Breast epithelium (tissue), 4 donors: ENCODE measurements at regions not wholly inside any gene's neighbourhood (a gene's known extent, or its start where the extent isn't known, plus 50 kb on each side); places are given as distances from the start of the nearest gene placed in this dataset.

Experiments used
- DNase-seq, 2 donors: peaks; one replicate each; pipeline ENCODE4 v3.0.0-alpha.2; 2019; ENCODE audit warnings: low spot score in 2 of 2
- H3K27ac ChIP-seq, 2 donors: fragments of 200-600 bp; sonication (generic) in 1 of 2; one replicate each; pipeline ENCODE4 v1.5.1; 2016 to 2019; ENCODE audit warnings: mild to moderate bottlenecking in 1 of 2
- H3K27me3 ChIP-seq, 2 donors: fragments of 200-600 bp; sonication (generic) in 1 of 2; one replicate each; pipeline versions ENCODE4 v1.5.1 to v1.6.0; 2017 to 2019; ENCODE audit warnings: control low read depth in 1 of 2, mild to moderate bottlenecking in 1 of 2
- H3K36me3 ChIP-seq: fragments of 200-600 bp; one replicate; pipeline ENCODE4 v1.5.1; 2019
- H3K4me1 ChIP-seq, 2 donors: fragments of 200-600 bp; sonication (generic); one replicate each; pipeline ENCODE4 v1.5.1; 2016 to 2019; ENCODE audit warnings: control low read depth in 1 of 2
- H3K4me3 ChIP-seq, 3 donors: fragments of 200-600 bp; sonication (generic); 1 replicate in 2 of 3; 2 replicates in 1 of 3; pipeline ENCODE4 v1.5.1; 2016 to 2019; ENCODE audit warnings: mild to moderate bottlenecking in 3 of 3, moderate library complexity in 2 of 3
- H3K9me3 ChIP-seq, 2 donors: fragments of 200-600 bp; sonication (generic) in 1 of 2; one replicate each; pipeline ENCODE4 v1.5.1; 2016 to 2019; ENCODE audit warnings: control low read depth in 1 of 2
- CTCF ChIP-seq, 3 donors: fragments of 450-650 bp; IDR thresholded peaks; one replicate each; pipeline ENCODE4 v1.5.1; 2016 to 2017; ENCODE audit warnings: antibody characterized with exemption in 3 of 3, mild to moderate bottlenecking in 3 of 3, moderate library complexity in 3 of 3
- POLR2A ChIP-seq: fragments of 450-650 bp; IDR thresholded peaks from one replicate; pipeline ENCODE4 v1.6.1; 2016; ENCODE audit warnings: antibody characterized with exemption, mild to moderate bottlenecking, moderate library complexity
- POLR2AphosphoS5 ChIP-seq, 3 donors: sonication (generic); formaldehyde crosslinking; IDR thresholded peaks; one replicate each; pipeline ENCODE4 v1.6.1; 2017; ENCODE audit warnings: antibody characterized with exemption in 3 of 3
- intact Hi-C: fragments of 100-400 bp; cut with DNase I; formaldehyde crosslinking; loops from one replicate; pipeline ENCODE4 v1.15.1; 2023; ENCODE audit warnings: low total_unique reads

- DNase-seq, result no peak
- Histone ChIP-seq H3K27me3 (peaks cover 0 to 10% of the 10 kb centered on the region in 2 donors), H3K36me3 (no peaks in the 10 kb centered on the region), H3K4me1 (no peaks in the 10 kb centered on the region), H3K27ac (no peak overlapping the region), H3K9me3 (no peaks in the 10 kb centered on the region), H3K4me3 (no peak overlapping the region)
- intact Hi-C loops, result no loop called here
- TF ChIP-seq POLR2AphosphoS5 (IDR thresholded peaks at IDR 0.05) (no peak), POLR2A (no peak), CTCF (IDR thresholded peaks at IDR 0.05) (no peak)
These were observed 139.1 kb downstream of the FBLN2 start for GRCh38 chr3:13688034-13688433.
